ENCODE measurements at regions not wholly inside any gene's neighbourhood (a gene's known extent, or its start where the extent isn't known, plus 50 kb on each side); places are given as distances from the start of the nearest gene placed in this dataset.

- CTCF ChIA-PET (ENCODE audit: low intra/inter-chr PET ratio, low total read pairs): no interaction called here
- FAIRE-seq (no peak), DNase-seq (ENCODE audit: low spot score) (no peak)
These were observed 222.2 kb downstream of the C11orf87 start for GRCh38 chr11:109644152-109644551.

More at GRCh38 chr11:109644152-109644551, 222.2 kb downstream of the C11orf87 start:
- H3K27ac ChIP-seq (ENCODE audit: extremely low read length, insufficient read depth, low read length): no peak overlapping the region
- no peaks in the 10 kb centered on the region for H3K4me1 ChIP-seq (ENCODE audit: insufficient read depth, low read length)
- H4K20me1 ChIP-seq (ENCODE audit: insufficient read depth, low read length): no peaks in the 10 kb centered on the region
- WGBS (ENCODE audit: low lambda C conversion rate): 0% methylated on average over 2 of the region's 2 CpGs
- no peak overlapping the region for H3K4me3 ChIP-seq (replicated peaks in 1 of 3; ENCODE audit: insufficient read depth in 1 of 3, low read depth in 2 of 3, low read length in 3 of 3)
- H3K36me3 ChIP-seq (replicated peaks in 1 of 2; ENCODE audit: control insufficient read depth in 1 of 2, insufficient read depth in 2 of 2, low read length in 2 of 2): no peaks in the 10 kb centered on the region
- no peak overlapping the region for H3K9ac ChIP-seq (ENCODE audit: insufficient read depth, low read depth, low read length)
- H3K79me2 ChIP-seq (ENCODE audit: insufficient read depth, low read length): no peaks in the 10 kb centered on the region
- POLR2A ChIA-PET: no interaction called here
- no TSS peak for BruUV-seq (replicated peaks)
- no peak overlapping the region for H3K4me2 ChIP-seq (ENCODE audit: low read depth, low read length)
- H3K27me3 ChIP-seq (ENCODE audit: control insufficient read depth in 1 of 2, insufficient read depth in 2 of 2, low read length in 2 of 2): no peaks in the 10 kb centered on the region
- no peak for ATAC-seq
- in situ Hi-C loops (cut with HindIII; ENCODE audit: extremely low pct_ligation_motif_present, low pct_unique_long_range_greater_than_20kb): no loop called here
- intact Hi-C loops (cut with micrococcal nuclease; ENCODE audit: unreplicated experiment): no loop called here
- no peak for TF ChIP-seq NCOA2 (CRISPR knock-in tag; IDR thresholded peaks at IDR 0.05)
- TF ChIP-seq ZBTB49 (CRISPR knock-in tag; IDR thresholded peaks at IDR 0.05; ENCODE audit: borderline replicate concordance): no peak
- TF ChIP-seq GPBP1L1 (CRISPR knock-in tag; IDR thresholded peaks at IDR 0.05): no peak
- TF ChIP-seq RBAK (CRISPR knock-in tag; IDR thresholded peaks at IDR 0.05): no peak
- TF ChIP-seq SKI (IDR thresholded peaks at IDR 0.05; ENCODE audit: partially characterized antibody): no peak
- no peak for TF ChIP-seq MTERF4 (CRISPR knock-in tag; IDR thresholded peaks at IDR 0.05)
- TF ChIP-seq ZFP62 (CRISPR knock-in tag; IDR thresholded peaks at IDR 0.05): no peak
- no peak for TF ChIP-seq POLR2A (IDR thresholded peaks at IDR 0.05; ENCODE audit: insufficient read depth in 1 of 2, low read depth in 2 of 2, low read length in 2 of 2)
- no peak for TF ChIP-seq MLXIP (CRISPR knock-in tag; IDR thresholded peaks at IDR 0.05; ENCODE audit: borderline replicate concordance)
- no peak overlapping the region for H2AFZ ChIP-seq (ENCODE audit: low read length)
- no peaks in the 10 kb centered on the region for H3K9me3 ChIP-seq (ENCODE audit: low read length)

Data from HepG2 (cell line).